CD14-positive monocyte (primary cell): ENCODE measurements at regions not wholly inside any gene's neighbourhood (a gene's known extent, or its start where the extent isn't known, plus 50 kb on each side); places are given as distances from the start of the nearest gene placed in this dataset.

Experiments used
- DNase-seq, 3 donors: peaks; one replicate each; pipeline ENCODE4 v3.0.0-alpha.2; 2011 to 2022
- H2AFZ ChIP-seq: 2 replicates; pipeline ENCODE4 v1.6.0; 2012; ENCODE audit warnings: mild to moderate bottlenecking, low read depth, low read length, inconsistent platforms; ENCODE audit not compliant: insufficient read depth, poor library complexity, severe bottlenecking
- H3K27ac ChIP-seq, 2 donors: 1 replicate in 1 of 2; 2 replicates in 1 of 2; pipeline ENCODE4 v1.5.1; 2012 to 2013; ENCODE audit warnings: low read length in 2 of 2, control low read depth in 1 of 2, inconsistent platforms in 1 of 2, low read depth in 1 of 2, mild to moderate bottlenecking in 1 of 2
- H3K27me3 ChIP-seq, 2 donors: one replicate each; pipeline versions ENCODE4 v1.6.0 to v1.6.1; 2011 to 2013; ENCODE audit warnings: low read length in 2 of 2; ENCODE audit not compliant: control insufficient read depth in 2 of 2, insufficient read depth in 2 of 2
- H3K36me3 ChIP-seq, 2 donors: replicated peaks in 1 of 2; 1 replicate in 1 of 2; 2 replicates in 1 of 2; pipeline versions ENCODE4 v1.5.1 to v1.6.1; 2012 to 2013; ENCODE audit warnings: low read length in 2 of 2, control low read depth in 1 of 2, inconsistent platforms in 1 of 2, mild to moderate bottlenecking in 1 of 2; ENCODE audit not compliant: insufficient read depth in 2 of 2, control insufficient read depth in 1 of 2
- H3K4me1 ChIP-seq, 2 donors: 1 replicate in 1 of 2; 2 replicates in 1 of 2; pipeline versions ENCODE4 v1.5.1 to v1.6.1; 2012 to 2013; ENCODE audit warnings: low read length in 2 of 2, control low read depth in 1 of 2, inconsistent platforms in 1 of 2, mild to moderate bottlenecking in 1 of 2, moderate library complexity in 1 of 2; ENCODE audit not compliant: insufficient read depth in 2 of 2, control insufficient read depth in 1 of 2
- H3K4me2 ChIP-seq: replicated peaks from 2 replicates; pipeline ENCODE3; 2012; ENCODE audit warnings: low read length, moderate library complexity, mild to moderate bottlenecking; ENCODE audit not compliant: poor library complexity, severe bottlenecking; ENCODE audit errors: extremely low read depth
- H3K4me3 ChIP-seq, 3 experiments: fragments of 200-600 bp in 1 of 3; sonication (generic) in 1 of 3; replicated peaks in 1 of 3; 1 replicate in 2 of 3; 2 replicates in 1 of 3; pipeline ENCODE4 v1.5.1; 2011 to 2013; ENCODE audit warnings: low read length in 3 of 3, mild to moderate bottlenecking in 3 of 3, control low read depth in 2 of 3, low read depth in 2 of 3, inconsistent platforms in 1 of 3, moderate library complexity in 1 of 3
- H3K79me2 ChIP-seq: 2 replicates; pipeline ENCODE4 v1.6.0; 2012; ENCODE audit warnings: mild to moderate bottlenecking, control low read depth, inconsistent platforms, low read length, moderate library complexity; ENCODE audit not compliant: insufficient read depth
- H3K9ac ChIP-seq: 2 replicates; pipeline ENCODE4 v1.6.0; 2017; ENCODE audit warnings: low read length, mild to moderate bottlenecking; ENCODE audit not compliant: insufficient read depth, poor library complexity, severe bottlenecking
- H3K9me3 ChIP-seq, 2 donors: replicated peaks in 1 of 2; 1 replicate in 1 of 2; 2 replicates in 1 of 2; pipeline versions ENCODE4 v1.5.1 to v1.6.1; 2012 to 2013; ENCODE audit warnings: low read length in 2 of 2, control low read depth in 1 of 2; ENCODE audit not compliant: control insufficient read depth in 1 of 2, insufficient read depth in 1 of 2
- H4K20me1 ChIP-seq: 2 replicates; pipeline ENCODE4 v1.6.0; 2012; ENCODE audit warnings: mild to moderate bottlenecking, low read length, control low read depth, moderate library complexity; ENCODE audit not compliant: insufficient read depth
- H3K27ac Mint-ChIP-seq, 7 donors: one replicate each; pipeline ENCODE4 v1.8.0; 2020; ENCODE audit warnings: mild to moderate bottlenecking in 7 of 7, mixed read lengths in 7 of 7, moderate library complexity in 6 of 7, inconsistent platforms in 2 of 7
- H3K27me3 Mint-ChIP-seq, 3 donors: one replicate each; pipeline ENCODE4 v1.8.0; 2021 to 2022; ENCODE audit warnings: low read depth in 3 of 3, mild to moderate bottlenecking in 3 of 3, mixed read lengths in 3 of 3, moderate library complexity in 3 of 3, inconsistent platforms in 1 of 3
- H3K36me3 Mint-ChIP-seq, 2 donors: one replicate each; pipeline ENCODE4 v1.8.0; 2020; ENCODE audit warnings: mixed read lengths in 2 of 2, inconsistent platforms in 1 of 2, mild to moderate bottlenecking in 1 of 2
- H3K4me1 Mint-ChIP-seq: one replicate; pipeline ENCODE4 v1.8.0; 2020; ENCODE audit warnings: mild to moderate bottlenecking, mixed read lengths
- H3K4me3 Mint-ChIP-seq, 2 donors: one replicate each; pipeline ENCODE4 v1.8.0; 2020; ENCODE audit warnings: mild to moderate bottlenecking in 2 of 2, mixed read lengths in 2 of 2, moderate library complexity in 1 of 2
- H3K9me3 Mint-ChIP-seq, 7 donors: one replicate each; pipeline ENCODE4 v1.8.0; 2020 to 2022; ENCODE audit warnings: mixed read lengths in 7 of 7, mild to moderate bottlenecking in 6 of 7, moderate library complexity in 6 of 7, inconsistent platforms in 2 of 7
- WGBS: methylation state at CpG from one replicate; pipeline ENCODE4 v1.1.5; 2013; ENCODE audit warnings: missing lambda C conversion rate; ENCODE audit not compliant: insufficient coverage; 5-methylcytosine and 5-hydroxymethylcytosine counted together
- intact Hi-C, 2 donors: fragments of 100-400 bp; cut with micrococcal nuclease; formaldehyde crosslinking; loops; one replicate each; pipeline versions ENCODE4 v1.15.0 to v1.15.1; 2023
- TF ChIP-seq, protein P1 (sequence below): fragments of 200-600 bp; IDR thresholded peaks from one replicate; pipeline ENCODE4 v1.8.0; 2022; ENCODE audit warnings: antibody characterized with exemption, mild to moderate bottlenecking

DNA sequence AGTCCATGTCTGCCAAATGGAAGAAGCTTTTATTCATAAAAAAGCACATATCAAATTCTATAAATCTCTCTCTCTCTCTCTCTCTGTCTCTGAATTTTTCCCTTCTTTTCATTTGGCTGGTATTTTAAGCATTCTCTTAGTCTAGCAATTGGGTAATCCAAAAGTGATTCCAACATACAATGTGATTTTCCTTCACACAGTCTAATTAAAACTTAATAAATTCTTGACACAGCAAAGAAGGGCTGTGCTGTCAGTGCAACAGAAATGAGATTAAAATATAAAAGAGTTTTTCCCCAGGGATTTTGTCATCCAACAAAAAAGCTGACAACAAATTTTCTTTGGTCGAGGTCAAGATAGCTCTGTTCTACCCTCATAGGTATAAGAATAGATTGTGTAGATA lies 216.9 kb downstream of the CENPC start:
- H3K4me3 Mint-ChIP-seq = no peak overlapping the region
- H3K4me1 ChIP-seq = no peaks in the 10 kb centered on the region
- no peaks in the 10 kb centered on the region for H3K27me3 ChIP-seq
- intact Hi-C loops = loop anchor here in 1 of 2 donors (5.0 kb wide), 1 partner anchor 241 kb away; no protein-coding TSS in a partner anchor
- H2AFZ ChIP-seq = no peak overlapping the region
- DNase-seq = no peak
- H4K20me1 ChIP-seq = no peaks in the 10 kb centered on the region
- H3K4me1 Mint-ChIP-seq = no peaks in the 10 kb centered on the region
- TF ChIP-seq, protein P1, sequence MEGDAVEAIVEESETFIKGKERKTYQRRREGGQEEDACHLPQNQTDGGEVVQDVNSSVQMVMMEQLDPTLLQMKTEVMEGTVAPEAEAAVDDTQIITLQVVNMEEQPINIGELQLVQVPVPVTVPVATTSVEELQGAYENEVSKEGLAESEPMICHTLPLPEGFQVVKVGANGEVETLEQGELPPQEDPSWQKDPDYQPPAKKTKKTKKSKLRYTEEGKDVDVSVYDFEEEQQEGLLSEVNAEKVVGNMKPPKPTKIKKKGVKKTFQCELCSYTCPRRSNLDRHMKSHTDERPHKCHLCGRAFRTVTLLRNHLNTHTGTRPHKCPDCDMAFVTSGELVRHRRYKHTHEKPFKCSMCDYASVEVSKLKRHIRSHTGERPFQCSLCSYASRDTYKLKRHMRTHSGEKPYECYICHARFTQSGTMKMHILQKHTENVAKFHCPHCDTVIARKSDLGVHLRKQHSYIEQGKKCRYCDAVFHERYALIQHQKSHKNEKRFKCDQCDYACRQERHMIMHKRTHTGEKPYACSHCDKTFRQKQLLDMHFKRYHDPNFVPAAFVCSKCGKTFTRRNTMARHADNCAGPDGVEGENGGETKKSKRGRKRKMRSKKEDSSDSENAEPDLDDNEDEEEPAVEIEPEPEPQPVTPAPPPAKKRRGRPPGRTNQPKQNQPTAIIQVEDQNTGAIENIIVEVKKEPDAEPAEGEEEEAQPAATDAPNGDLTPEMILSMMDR = no peak
- H3K4me3 ChIP-seq = no peak overlapping the region
- no peaks in the 10 kb centered on the region for H3K36me3 Mint-ChIP-seq
- H3K4me2 ChIP-seq = no peak overlapping the region
- H3K27ac Mint-ChIP-seq = no peak overlapping the region
- WGBS = no CpG with 5 or more reads among the region's 1 CpG
- no peaks in the 10 kb centered on the region for H3K36me3 ChIP-seq
- H3K27me3 Mint-ChIP-seq = peaks cover 2 to 12% (median 5%) of the 10 kb centered on the region in 3 donors
- H3K9me3 Mint-ChIP-seq = no peaks in the 10 kb centered on the region
- no peaks in the 10 kb centered on the region for H3K79me2 ChIP-seq
- no peak overlapping the region for H3K27ac ChIP-seq
- no peaks in the 10 kb centered on the region for H3K9me3 ChIP-seq
- H3K9ac ChIP-seq = no peak overlapping the region

- Mint-ChIP-seq H3K27me3 (peaks cover 2 to 12% (median 5%) of the 10 kb centered on the region in 3 donors), H3K4me1 (no peaks in the 10 kb centered on the region), H3K36me3 (no peaks in the 10 kb centered on the region), H3K4me3 (no peak overlapping the region), H3K9me3 (no peaks in the 10 kb centered on the region), H3K27ac (no peak overlapping the region)
- H3K27me3 ChIP-seq = no peaks in the 10 kb centered on the region
- no peaks in the 10 kb centered on the region for H3K4me1 ChIP-seq
- no peaks in the 10 kb centered on the region for H4K20me1 ChIP-seq
- no peak for DNase-seq
- H3K9me3 ChIP-seq = no peaks in the 10 kb centered on the region
- intact Hi-C loops = loop anchor here in 1 of 2 donors (5.0 kb wide), 1 partner anchor 241 kb away; no protein-coding TSS in a partner anchor
- H3K27ac ChIP-seq = no peak overlapping the region
- WGBS = 40% methylated on average over 1 of the region's 2 CpGs
- no peak overlapping the region for H3K4me3 ChIP-seq
- TF ChIP-seq, protein P1 = no peak
- H3K9ac ChIP-seq = no peak overlapping the region
- H2AFZ ChIP-seq = no peak overlapping the region
- no peaks in the 10 kb centered on the region for H3K79me2 ChIP-seq
- H3K36me3 ChIP-seq = no peaks in the 10 kb centered on the region
- no peak overlapping the region for H3K4me2 ChIP-seq
Measured at GRCh38 chr4:67328018-67328278, 217.4 kb downstream of the CENPC start.
